ENCODE measurements at regions not wholly inside any gene's neighbourhood (a gene's known extent, or its start where the extent isn't known, plus 50 kb on each side); places are given as distances from the start of the nearest gene placed in this dataset.

GRCh38 chr10:111479966-111480365 lies 403.1 kb downstream of the ADRA2A start:
- Histone ChIP-seq H3K4me3 (no peak overlapping the region), H3K36me3 (no peaks in the 10 kb centered on the region), H3K9me3 (no peaks in the 10 kb centered on the region), H3K4me1 (no peaks in the 10 kb centered on the region), H3K27me3 (no peaks in the 10 kb centered on the region), H3K27ac (no peak overlapping the region)
- ATAC-seq, result no peak
- intact Hi-C loops (cut with DNase I), result no loop called here
- no peak for TF ChIP-seq CTCF (IDR thresholded peaks at IDR 0.05)
- no peak for DNase-seq

GRCh38 chr10:111481261-111481826 lies 404.5 kb downstream of the ADRA2A start:
- TF ChIP-seq CTCF (IDR thresholded peaks at IDR 0.05), result no peak
- Histone ChIP-seq H3K27ac (no peak overlapping the region), H3K36me3 (no peaks in the 10 kb centered on the region), H3K27me3 (no peaks in the 10 kb centered on the region), H3K9me3 (no peaks in the 10 kb centered on the region), H3K4me1 (no peaks in the 10 kb centered on the region), H3K4me3 (no peak overlapping the region)
- intact Hi-C loops (cut with DNase I), result no loop called here
- no peak for DNase-seq
- ATAC-seq, result no peak

- H3K4me1 ChIP-seq, result no peaks in the 10 kb centered on the region
- TF ChIP-seq CTCF (IDR thresholded peaks at IDR 0.05), result no peak
- no peak for ATAC-seq
- intact Hi-C loops (cut with DNase I), result no loop called here
- no peaks in the 10 kb centered on the region for H3K27me3 ChIP-seq
- H3K36me3 ChIP-seq, result no peaks in the 10 kb centered on the region
- H3K27ac ChIP-seq, result no peak overlapping the region
- H3K9me3 ChIP-seq, result peaks cover 0 to 3% of the 10 kb centered on the region in 2 donors
- DNase-seq, result no peak
- no peak overlapping the region for H3K4me3 ChIP-seq
Measured at GRCh38 chr10:111481866-111482265, 405.0 kb downstream of the ADRA2A start.

- Histone ChIP-seq H3K4me3 (no peak overlapping the region), H3K4me1 (no peaks in the 10 kb centered on the region), H3K9me3 (peaks cover 0 to 6% of the 10 kb centered on the region in 2 donors), H3K36me3 (no peaks in the 10 kb centered on the region), H3K27ac (no peak overlapping the region), H3K27me3 (no peaks in the 10 kb centered on the region)
- DNase-seq (no peak), ATAC-seq (no peak)
- TF ChIP-seq CTCF (IDR thresholded peaks at IDR 0.05), result no peak
- intact Hi-C loops (cut with DNase I), result no loop called here
Measured at GRCh38 chr10:111482621-111483216, 405.9 kb downstream of the ADRA2A start.

- H3K9me3 ChIP-seq, result peaks cover 0 to 35% of the 10 kb centered on the region in 2 donors
- ATAC-seq (no peak), DNase-seq (no peak)
- no peaks in the 10 kb centered on the region for H3K4me1 ChIP-seq
- no peak for TF ChIP-seq CTCF (IDR thresholded peaks at IDR 0.05)
- intact Hi-C loops (cut with DNase I), result no loop called here
- H3K27ac ChIP-seq, result no peak overlapping the region
- H3K36me3 ChIP-seq, result no peaks in the 10 kb centered on the region
- H3K4me3 ChIP-seq, result no peak overlapping the region
- no peaks in the 10 kb centered on the region for H3K27me3 ChIP-seq
Measured at GRCh38 chr10:111485767-111486166, 408.9 kb downstream of the ADRA2A start.
